OCI-LY1 (cell line): ENCODE measurements at regions not wholly inside any gene's neighbourhood (a gene's known extent, or its start where the extent isn't known, plus 50 kb on each side); places are given as distances from the start of the nearest gene placed in this dataset.

ENCODE experiments used
- EZH2 ChIP-seq: fragments of 200-600 bp; sonication (generic), shearing (Covaris generic); IDR thresholded peaks from 2 replicates; pipeline ENCODE4 v1.8.0; 2017; ENCODE audit warnings: borderline replicate concordance, mixed run types, mild to moderate bottlenecking, antibody characterized with exemption, low read length, moderate library complexity, mixed read lengths
- TF ChIP-seq, protein P1 (sequence below): fragments of 200-600 bp; sonication (generic), shearing (Covaris generic); IDR thresholded peaks from 2 replicates; pipeline ENCODE4 v1.5.1; 2017; ENCODE audit warnings: mild to moderate bottlenecking, antibody characterized with exemption, low read length, moderate library complexity, mixed read lengths

DNA sequence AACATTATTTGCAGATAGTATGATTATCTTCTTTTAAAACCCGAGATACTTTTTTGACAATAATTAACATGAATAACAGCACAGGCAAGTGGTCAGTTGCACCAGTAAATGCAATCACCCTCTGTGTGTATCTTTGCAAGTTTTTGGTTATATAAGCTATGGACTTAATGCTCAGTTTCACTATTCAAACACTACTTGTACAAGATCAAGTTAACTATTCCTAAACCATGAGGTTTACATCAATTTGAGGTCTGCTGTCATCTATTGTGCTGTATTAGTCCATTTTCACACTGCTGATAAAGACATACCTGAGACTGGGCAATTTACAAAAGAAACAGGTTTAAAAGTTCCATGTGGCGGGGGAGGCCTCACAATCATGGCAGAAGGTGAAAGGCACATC lies 323.2 kb downstream of the NR4A2 start:
- TF ChIP-seq, protein P1, sequence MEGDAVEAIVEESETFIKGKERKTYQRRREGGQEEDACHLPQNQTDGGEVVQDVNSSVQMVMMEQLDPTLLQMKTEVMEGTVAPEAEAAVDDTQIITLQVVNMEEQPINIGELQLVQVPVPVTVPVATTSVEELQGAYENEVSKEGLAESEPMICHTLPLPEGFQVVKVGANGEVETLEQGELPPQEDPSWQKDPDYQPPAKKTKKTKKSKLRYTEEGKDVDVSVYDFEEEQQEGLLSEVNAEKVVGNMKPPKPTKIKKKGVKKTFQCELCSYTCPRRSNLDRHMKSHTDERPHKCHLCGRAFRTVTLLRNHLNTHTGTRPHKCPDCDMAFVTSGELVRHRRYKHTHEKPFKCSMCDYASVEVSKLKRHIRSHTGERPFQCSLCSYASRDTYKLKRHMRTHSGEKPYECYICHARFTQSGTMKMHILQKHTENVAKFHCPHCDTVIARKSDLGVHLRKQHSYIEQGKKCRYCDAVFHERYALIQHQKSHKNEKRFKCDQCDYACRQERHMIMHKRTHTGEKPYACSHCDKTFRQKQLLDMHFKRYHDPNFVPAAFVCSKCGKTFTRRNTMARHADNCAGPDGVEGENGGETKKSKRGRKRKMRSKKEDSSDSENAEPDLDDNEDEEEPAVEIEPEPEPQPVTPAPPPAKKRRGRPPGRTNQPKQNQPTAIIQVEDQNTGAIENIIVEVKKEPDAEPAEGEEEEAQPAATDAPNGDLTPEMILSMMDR: no peak
- TF ChIP-seq EZH2: no peak
